BLaER1 (cell line): ENCODE measurements at regions not wholly inside any gene's neighbourhood (a gene's known extent, or its start where the extent isn't known, plus 50 kb on each side); places are given as distances from the start of the nearest gene placed in this dataset.
"Not testable (repeated sequence)": the region's sequence is repeated elsewhere in the genome, so short reads cannot be mapped to it uniquely, and the experiment has no call there.

ENCODE experiments used
- H3K27ac ChIP-seq: shearing (Covaris generic); formaldehyde crosslinking; 2 replicates; pipeline ENCODE4 v1.8.1; 2022
- H3K27me3 ChIP-seq: shearing (Covaris generic); formaldehyde crosslinking; 2 replicates; pipeline ENCODE4 v1.8.1; 2022
- H3K36me3 ChIP-seq: shearing (Covaris generic); formaldehyde crosslinking; 2 replicates; pipeline ENCODE4 v1.8.1; 2022
- H3K4me1 ChIP-seq: shearing (Covaris generic); formaldehyde crosslinking; 2 replicates; pipeline ENCODE4 v1.8.1; 2022
- H3K4me2 ChIP-seq: shearing (Covaris generic); formaldehyde crosslinking; 2 replicates; pipeline ENCODE4 v1.8.1; 2022
- H3K4me3 ChIP-seq: shearing (Covaris generic); formaldehyde crosslinking; 2 replicates; pipeline ENCODE4 v1.8.1; 2022
- H3K9ac ChIP-seq: shearing (Covaris generic); formaldehyde crosslinking; 2 replicates; pipeline ENCODE4 v1.8.1; 2022
- H3K9me3 ChIP-seq: shearing (Covaris generic); formaldehyde crosslinking; 2 replicates; pipeline ENCODE4 v1.8.1; 2022
- H4K20me1 ChIP-seq: shearing (Covaris generic); formaldehyde crosslinking; 2 replicates; pipeline ENCODE4 v1.8.1; 2022
- Cebpa-rat ChIP-seq: shearing (Covaris generic); IDR thresholded peaks from 2 replicates; pipeline ENCODE4 v1.8.1; 2022

DNA sequence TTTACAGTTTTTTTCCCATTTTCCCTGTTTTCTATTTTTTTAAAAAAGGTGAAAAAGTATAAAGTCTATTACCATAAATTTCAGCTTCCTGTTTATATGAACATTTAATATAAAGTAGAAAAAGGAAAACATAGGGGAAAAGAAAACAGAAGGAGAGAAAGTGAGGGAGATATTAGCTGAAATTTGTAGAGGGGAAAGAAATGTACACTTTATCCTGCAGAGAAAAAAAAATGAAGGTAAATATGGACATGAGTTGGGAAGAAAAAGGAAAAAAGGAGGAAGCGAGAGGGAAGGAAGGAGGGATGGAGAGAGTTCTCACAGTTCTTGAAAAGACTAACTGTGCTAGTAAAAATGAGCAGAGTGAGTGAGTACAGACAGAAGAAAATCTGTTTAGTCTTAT lies 91.6 kb upstream of the BTG1 start:
- no peak overlapping the region for H3K4me2 ChIP-seq
- no peak overlapping the region for H3K27ac ChIP-seq
- no peaks in the 10 kb centered on the region for H3K27me3 ChIP-seq
- TF ChIP-seq Cebpa-rat: no peak
- H4K20me1 ChIP-seq: no peaks in the 10 kb centered on the region
- no peak overlapping the region for H3K4me3 ChIP-seq
- no peaks in the 10 kb centered on the region for H3K9me3 ChIP-seq
- H3K36me3 ChIP-seq: no peaks in the 10 kb centered on the region
- H3K4me1 ChIP-seq: peaks cover 7% of the 10 kb centered on the region
- H3K9ac ChIP-seq: no peak overlapping the region

DNA sequence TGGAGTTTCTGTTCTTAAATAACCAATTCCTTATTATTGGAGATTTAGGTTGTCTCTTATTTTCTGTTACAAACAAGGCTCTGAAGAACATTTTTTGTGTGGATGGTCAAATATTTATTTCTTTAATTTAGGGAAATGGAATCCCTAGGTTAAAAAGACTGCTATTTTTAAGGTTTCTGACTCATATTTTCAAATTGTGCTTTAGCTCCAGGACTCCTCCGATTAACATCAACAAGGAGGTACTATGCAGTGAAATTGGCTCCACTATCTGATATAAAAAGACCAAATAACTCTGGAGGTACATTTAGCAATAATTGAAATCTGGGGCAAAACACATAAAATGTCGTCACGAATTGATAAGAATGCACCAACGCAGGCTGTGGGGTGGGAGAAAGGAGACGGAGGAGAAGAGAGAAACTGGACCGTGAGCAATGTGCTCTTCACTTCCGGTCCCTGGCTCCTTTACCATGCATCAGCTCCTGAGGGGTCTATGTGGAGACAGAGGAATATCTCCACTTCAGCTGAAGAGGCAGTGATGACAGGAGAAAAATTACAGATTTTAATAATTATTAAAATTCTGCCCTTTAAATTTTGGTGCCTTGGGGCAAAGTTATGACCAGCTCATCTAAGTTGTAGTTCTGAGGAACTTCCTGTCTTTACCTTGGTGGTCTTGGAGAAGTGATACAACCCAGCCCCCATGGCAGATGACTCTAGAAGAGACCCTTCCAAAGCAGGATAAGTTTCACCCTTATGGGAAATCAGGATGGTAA lies 90.2 kb upstream of the BTG1 start:
- no peak overlapping the region for H3K4me3 ChIP-seq
- no peak for TF ChIP-seq Cebpa-rat
- H3K9ac ChIP-seq: no peak overlapping the region

DNA sequence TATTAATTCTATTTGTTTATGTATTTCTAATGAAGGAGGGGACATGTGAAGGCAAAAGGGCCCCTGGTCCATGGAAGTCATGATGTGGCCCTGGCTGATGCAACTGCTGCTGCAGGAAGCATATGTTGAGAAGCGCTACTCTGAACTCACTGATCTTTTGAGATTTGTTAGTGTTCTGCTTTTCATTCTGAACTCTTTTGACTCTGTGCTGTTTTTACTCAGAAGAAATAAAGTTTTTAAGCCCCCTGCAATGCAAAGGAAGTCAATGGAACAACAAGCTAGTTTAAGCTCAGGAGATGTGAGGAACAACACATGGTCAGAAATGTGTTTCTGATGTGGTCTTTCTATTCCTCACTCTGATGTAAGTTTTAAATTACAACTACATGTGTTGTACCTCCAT lies 88.9 kb upstream of the BTG1 start:
- Histone ChIP-seq H3K36me3 (no peaks in the 10 kb centered on the region), H3K4me3 (no peak overlapping the region), H3K27ac (no peak overlapping the region), H3K27me3 (no peaks in the 10 kb centered on the region), H4K20me1 (no peaks in the 10 kb centered on the region), H3K4me1 (no peaks in the 10 kb centered on the region), H3K4me2 (no peak overlapping the region), H3K9ac (no peak overlapping the region), H3K9me3 (no peaks in the 10 kb centered on the region)
- TF ChIP-seq Cebpa-rat: no peak

More for the DNA sequence above, 90.2 kb upstream of the BTG1 start:
- H4K20me1 ChIP-seq: no peaks in the 10 kb centered on the region
- H3K4me1 ChIP-seq: peaks cover 5% of the 10 kb centered on the region
- no peaks in the 10 kb centered on the region for H3K27me3 ChIP-seq
- H3K4me2 ChIP-seq: no peak overlapping the region
- H3K27ac ChIP-seq: no peak overlapping the region
- H3K36me3 ChIP-seq: no peaks in the 10 kb centered on the region
- H3K9me3 ChIP-seq: no peaks in the 10 kb centered on the region

DNA sequence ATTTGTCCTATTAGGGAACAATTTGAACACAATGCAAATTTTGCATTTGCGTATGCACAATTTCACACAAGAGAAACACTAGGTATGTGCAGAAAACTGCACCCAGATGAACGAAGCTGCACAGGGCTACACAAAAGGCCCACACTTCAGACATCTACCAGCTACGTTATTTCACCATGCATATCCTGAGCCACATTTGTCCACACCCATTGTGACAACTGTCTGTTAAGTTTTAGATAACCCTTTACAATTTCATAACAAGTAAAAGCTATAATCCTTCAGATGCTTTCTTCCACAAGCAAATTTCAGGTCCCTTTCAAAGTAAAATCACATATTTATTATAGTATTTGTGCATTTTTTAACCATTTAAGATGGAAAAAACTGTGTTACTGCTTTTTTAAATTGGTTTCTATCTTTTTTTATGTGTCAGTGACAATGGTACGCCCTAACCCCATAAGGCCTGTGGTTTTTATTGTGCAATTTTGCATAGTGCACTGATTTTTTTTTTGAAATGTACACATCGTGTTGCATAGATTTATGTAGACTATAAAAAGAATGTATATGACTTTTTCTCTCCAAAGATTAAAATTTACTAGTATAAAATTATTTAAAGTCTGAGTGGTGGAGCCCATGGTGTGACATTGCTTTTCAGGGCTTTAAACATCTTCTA lies 87.8 kb upstream of the BTG1 start:
- Histone ChIP-seq H3K27me3 (no peaks in the 10 kb centered on the region), H3K4me2 (no peak overlapping the region), H4K20me1 (no peaks in the 10 kb centered on the region), H3K27ac (no peak overlapping the region), H3K9me3 (no peaks in the 10 kb centered on the region), H3K36me3 (no peaks in the 10 kb centered on the region), H3K4me1 (no peaks in the 10 kb centered on the region), H3K4me3 (no peak overlapping the region), H3K9ac (no peak overlapping the region)
- TF ChIP-seq Cebpa-rat: no peak

DNA sequence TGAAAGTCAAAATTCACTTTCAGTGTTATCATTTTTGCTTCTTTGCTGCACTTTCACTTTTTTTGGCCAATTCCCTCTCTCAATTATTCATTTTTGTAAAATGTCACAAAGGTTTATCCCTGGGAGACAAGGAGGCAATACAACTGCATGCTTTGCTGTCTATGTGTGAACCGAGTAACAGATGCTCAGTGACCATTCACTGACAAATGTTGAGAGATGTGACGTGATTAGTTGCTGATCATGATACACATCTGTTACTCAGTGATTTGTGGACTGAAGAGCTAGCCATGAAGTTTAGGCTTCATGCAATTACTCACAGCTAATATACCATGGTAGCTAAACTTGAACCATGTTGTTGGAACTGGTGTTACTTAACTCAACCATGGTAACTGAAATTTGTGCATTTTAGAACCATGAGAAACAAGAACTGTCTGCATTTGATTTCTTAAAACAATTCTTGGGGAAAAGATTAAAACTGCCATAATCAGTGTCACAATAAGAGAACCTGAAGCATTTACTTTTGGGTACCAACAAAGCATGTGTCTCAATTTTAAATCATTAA lies 86.8 kb upstream of the BTG1 start:
- not testable (repeated sequence) for H3K4me1 ChIP-seq, H3K9me3 ChIP-seq, H3K36me3 ChIP-seq, H3K27me3 ChIP-seq, H3K4me3 ChIP-seq, H3K4me2 ChIP-seq, H3K9ac ChIP-seq, H3K27ac ChIP-seq, H4K20me1 ChIP-seq

DNA sequence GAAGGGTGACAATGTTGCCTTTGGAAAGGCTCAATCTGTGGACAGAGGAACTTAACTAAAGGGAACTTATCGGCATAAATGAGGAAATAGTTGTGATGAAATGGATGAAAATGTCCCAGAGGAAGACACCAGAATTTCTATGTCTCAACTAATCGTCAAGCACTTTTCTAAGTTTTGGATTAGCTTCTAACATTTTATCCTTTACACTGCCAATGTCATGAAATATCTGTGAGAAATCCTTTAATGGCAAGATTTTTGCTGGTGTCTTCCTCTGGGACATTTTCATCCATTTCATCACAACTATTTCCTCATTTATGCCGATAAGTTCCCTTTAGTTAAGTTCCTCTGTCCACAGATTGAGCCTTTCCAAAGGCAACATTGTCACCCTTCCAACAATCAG lies 86.3 kb upstream of the BTG1 start:
- H3K36me3 ChIP-seq, H3K4me1 ChIP-seq, H3K4me2 ChIP-seq, H3K4me3 ChIP-seq, H3K9me3 ChIP-seq, H4K20me1 ChIP-seq, H3K27me3 ChIP-seq, H3K27ac ChIP-seq, H3K9ac ChIP-seq: not testable (repeated sequence)

DNA sequence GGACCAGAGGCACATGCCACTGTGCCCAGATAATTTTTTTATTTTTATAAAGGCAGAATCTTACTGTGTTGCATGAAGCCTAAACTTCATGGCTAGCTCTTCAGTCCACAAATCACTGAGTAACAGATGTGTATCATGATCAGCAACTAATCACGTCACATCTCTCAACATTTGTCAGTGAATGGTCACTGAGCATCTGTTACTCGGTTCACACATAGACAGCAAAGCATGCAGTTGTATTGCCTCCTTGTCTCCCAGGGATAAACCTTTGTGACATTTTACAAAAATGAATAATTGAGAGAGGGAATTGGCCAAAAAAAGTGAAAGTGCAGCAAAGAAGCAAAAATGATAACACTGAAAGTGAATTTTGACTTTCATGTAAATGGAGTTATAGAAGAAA lies 85.9 kb upstream of the BTG1 start:
- H4K20me1 ChIP-seq, H3K4me2 ChIP-seq, H3K4me1 ChIP-seq, H3K36me3 ChIP-seq, H3K4me3 ChIP-seq, H3K9ac ChIP-seq, H3K27ac ChIP-seq, H3K27me3 ChIP-seq, H3K9me3 ChIP-seq: not testable (repeated sequence)

DNA sequence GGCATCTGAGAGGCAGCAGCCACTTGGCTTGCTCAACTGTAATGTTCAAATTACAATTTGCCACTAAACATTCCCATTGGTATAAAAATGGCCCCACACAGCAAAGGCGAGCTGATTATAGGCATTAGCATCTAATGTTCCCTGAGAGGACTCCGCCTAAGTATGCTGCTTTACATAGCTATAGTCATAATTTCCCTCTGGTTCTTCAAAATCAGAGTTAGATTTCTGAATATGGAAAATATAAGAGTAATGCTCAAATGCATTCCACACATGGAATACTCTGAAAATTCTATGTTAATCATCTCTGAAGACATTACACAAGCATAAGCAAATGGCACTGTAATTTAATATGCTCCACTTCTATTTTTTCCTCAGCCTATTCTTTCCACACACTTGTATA lies 83.7 kb upstream of the BTG1 start:
- no peak for TF ChIP-seq Cebpa-rat
- Histone ChIP-seq H3K27me3 (no peaks in the 10 kb centered on the region), H3K27ac (no peak overlapping the region), H3K9ac (no peak overlapping the region), H3K4me2 (no peak overlapping the region), H3K36me3 (no peaks in the 10 kb centered on the region), H4K20me1 (no peaks in the 10 kb centered on the region), H3K4me3 (no peak overlapping the region), H3K9me3 (no peaks in the 10 kb centered on the region), H3K4me1 (no peaks in the 10 kb centered on the region)

DNA sequence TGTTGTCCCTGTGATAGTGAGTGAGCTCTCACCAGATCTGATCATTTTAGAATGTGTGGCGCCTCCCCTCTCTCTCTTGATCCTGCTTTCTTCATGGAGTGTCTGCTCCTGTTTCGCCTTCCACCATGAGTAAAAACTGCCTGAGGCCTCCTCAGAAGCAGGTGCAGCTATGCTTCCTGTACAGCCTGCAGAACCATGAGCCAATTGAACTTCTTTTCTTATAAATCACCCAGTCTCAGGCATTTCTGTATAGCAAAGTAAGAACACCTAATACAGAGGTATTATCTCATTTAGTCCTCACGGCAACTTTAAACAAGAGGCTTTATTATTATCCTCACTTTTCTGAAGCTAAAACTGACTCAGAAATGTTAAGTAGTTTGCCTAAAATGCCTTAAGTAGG lies 81.3 kb upstream of the BTG1 start:
- Histone ChIP-seq H3K27ac (no peak overlapping the region), H4K20me1 (no peaks in the 10 kb centered on the region), H3K4me3 (no peak overlapping the region), H3K4me1 (no peaks in the 10 kb centered on the region), H3K27me3 (no peaks in the 10 kb centered on the region), H3K4me2 (no peak overlapping the region), H3K9ac (no peak overlapping the region), H3K36me3 (no peaks in the 10 kb centered on the region), H3K9me3 (no peaks in the 10 kb centered on the region)
- no peak for TF ChIP-seq Cebpa-rat

DNA sequence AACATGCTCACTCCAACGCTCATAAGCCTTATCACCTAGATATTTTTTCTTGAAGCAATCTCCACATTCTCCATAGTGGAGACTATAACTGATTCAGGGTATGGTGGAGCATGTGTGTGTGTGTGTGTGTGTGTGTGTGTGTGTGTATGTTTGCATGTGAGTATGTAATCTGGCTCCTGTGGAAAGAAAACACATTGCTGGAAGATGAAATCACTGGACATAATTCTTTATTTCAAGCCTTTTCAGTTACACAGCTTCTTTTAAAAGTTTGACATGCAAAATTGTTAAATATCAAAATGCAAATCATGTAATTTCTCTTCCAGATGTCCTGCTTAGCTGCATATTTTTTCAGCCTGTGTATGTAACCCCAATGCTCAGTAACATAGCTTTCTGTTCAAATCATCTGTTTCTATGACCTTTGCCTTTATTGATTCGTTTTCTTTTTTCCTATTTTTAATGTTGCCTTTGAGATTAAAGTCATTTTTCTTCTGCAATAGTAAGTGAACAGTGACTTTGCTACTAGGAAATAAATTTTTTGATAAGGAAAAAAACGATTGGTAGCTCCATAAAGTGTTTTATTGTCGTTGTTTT lies 80.5 kb upstream of the BTG1 start:
- H3K27ac ChIP-seq: no peak overlapping the region
- H3K9ac ChIP-seq: no peak overlapping the region
- no peaks in the 10 kb centered on the region for H3K27me3 ChIP-seq
- H3K4me2 ChIP-seq: no peak overlapping the region
- TF ChIP-seq Cebpa-rat: no peak
- no peak overlapping the region for H3K4me3 ChIP-seq
- H3K36me3 ChIP-seq: no peaks in the 10 kb centered on the region
- H3K9me3 ChIP-seq: no peaks in the 10 kb centered on the region
- H4K20me1 ChIP-seq: no peaks in the 10 kb centered on the region
- H3K4me1 ChIP-seq: no peaks in the 10 kb centered on the region
